GM18502 (cell line): ENCODE measurements at regions not wholly inside any gene's neighbourhood (a gene's known extent, or its start where the extent isn't known, plus 50 kb on each side); places are given as distances from the start of the nearest gene placed in this dataset.
"Not testable (repeated sequence)": the region's sequence is repeated elsewhere in the genome, so short reads cannot be mapped to it uniquely, and the experiment has no call there.

Experiments used
- ATAC-seq: cut with Tn5 transposase; IDR thresholded peaks from one replicate; pipeline ENCODE4 v1.9.1; 2021; ENCODE audit warnings: mild to moderate bottlenecking; ENCODE audit not compliant: unreplicated experiment, poor library complexity

- ATAC-seq = no peak
Measured at GRCh38 chr10:78229950-78230675, 196.4 kb downstream of the RPS24 start.

- no peak for ATAC-seq
Measured at GRCh38 chr10:78231327-78231726, 197.7 kb downstream of the RPS24 start.

- ATAC-seq = no peak
Measured at GRCh38 chr10:78231939-78232338, 198.3 kb downstream of the RPS24 start.

GRCh38 chr10:78236416-78237015 is 202.9 kb downstream of the RPS24 start:
- ATAC-seq = no peak

GRCh38 chr10:78237951-78238350 is 204.3 kb downstream of the RPS24 start:
- ATAC-seq = not testable (repeated sequence)

- no peak for ATAC-seq
Measured at GRCh38 chr10:78247266-78247665, 213.6 kb downstream of the RPS24 start.

- no peak for ATAC-seq
Measured at GRCh38 chr10:78247821-78248220, 214.2 kb downstream of the RPS24 start.

- ATAC-seq = no peak
Measured at GRCh38 chr10:78248651-78249464, 215.2 kb downstream of the RPS24 start.

GRCh38 chr10:78249690-78250089 is 216.0 kb downstream of the RPS24 start:
- ATAC-seq = no peak

GRCh38 chr10:78250313-78251015 is 216.8 kb downstream of the RPS24 start:
- no peak for ATAC-seq

GRCh38 chr10:78251016-78251385 is 217.3 kb downstream of the RPS24 start:
- no peak for ATAC-seq

- ATAC-seq = no peak
Measured at GRCh38 chr10:78252286-78252685, 218.6 kb downstream of the RPS24 start.

- ATAC-seq = no peak
Measured at GRCh38 chr10:78253063-78253853, 219.6 kb downstream of the RPS24 start.

- no peak for ATAC-seq
Measured at GRCh38 chr10:78254013-78254412, 220.3 kb downstream of the RPS24 start.

GRCh38 chr10:78255214-78255613 is 221.6 kb downstream of the RPS24 start:
- no peak for ATAC-seq

- no peak for ATAC-seq
Measured at GRCh38 chr10:78255796-78256638, 222.4 kb downstream of the RPS24 start.

- ATAC-seq = no peak
Measured at GRCh38 chr10:78258323-78259030, 224.8 kb downstream of the RPS24 start.

- no peak for ATAC-seq
Measured at GRCh38 chr10:78259391-78259790, 225.7 kb downstream of the RPS24 start.
